Osteoblast (primary cell): ENCODE measurements at regions not wholly inside any gene's neighbourhood (a gene's known extent, or its start where the extent isn't known, plus 50 kb on each side); places are given as distances from the start of the nearest gene placed in this dataset.

Source experiments
- DNase-seq: peaks from one replicate; pipeline ENCODE4 v3.0.0; 2011; ENCODE audit warnings: low spot score, mixed read lengths; ENCODE audit not compliant: insufficient read length; ENCODE audit errors: missing footprints
- H2AFZ ChIP-seq: 2 replicates; pipeline ENCODE4 v1.6.0; 2011; ENCODE audit warnings: mild to moderate bottlenecking, low read length
- H3K27ac ChIP-seq: 2 replicates; pipeline ENCODE4 v1.5.1; 2011; ENCODE audit warnings: mild to moderate bottlenecking, low read depth, low read length, moderate library complexity
- H3K27me3 ChIP-seq: 2 replicates; pipeline ENCODE4 v1.6.0; 2012; ENCODE audit warnings: mild to moderate bottlenecking, control low read depth, inconsistent platforms, low read length, moderate library complexity; ENCODE audit not compliant: insufficient read depth
- H3K36me3 ChIP-seq: 2 replicates; pipeline ENCODE4 v1.5.1; 2011; ENCODE audit warnings: mild to moderate bottlenecking, low read length, control low read depth, moderate library complexity; ENCODE audit not compliant: insufficient read depth
- H3K4me1 ChIP-seq: 2 replicates; pipeline ENCODE4 v1.5.1; 2011; ENCODE audit warnings: mild to moderate bottlenecking, low read length, control low read depth, moderate library complexity; ENCODE audit not compliant: insufficient read depth
- H3K4me2 ChIP-seq: 2 replicates; pipeline ENCODE4 v1.6.0; 2011; ENCODE audit warnings: mild to moderate bottlenecking, low read length; ENCODE audit not compliant: insufficient read depth
- H3K4me3 ChIP-seq: fragments of 200-600 bp; sonication (generic); 3 replicates; pipeline ENCODE4 v1.5.1; 2012; ENCODE audit warnings: mild to moderate bottlenecking, low read length, inconsistent platforms; ENCODE audit not compliant: insufficient read depth
- H3K79me2 ChIP-seq: 2 replicates; pipeline ENCODE4 v1.6.0; 2012; ENCODE audit warnings: mild to moderate bottlenecking, low read length, control low read depth, inconsistent platforms; ENCODE audit not compliant: insufficient read depth
- H3K9me3 ChIP-seq: 2 replicates; pipeline ENCODE4 v1.5.1; 2011; ENCODE audit warnings: low read depth, low read length, control low read depth
- H4K20me1 ChIP-seq: 2 replicates; pipeline ENCODE4 v1.6.0; 2012; ENCODE audit warnings: mild to moderate bottlenecking, low read length, control low read depth; ENCODE audit not compliant: insufficient read depth
- TF ChIP-seq, protein P1 (sequence below): IDR thresholded peaks from 2 replicates; pipeline ENCODE4 v1.5.1; 2011; ENCODE audit warnings: mild to moderate bottlenecking, low read depth, low read length, moderate library complexity; ENCODE audit errors: extremely low read depth

DNA sequence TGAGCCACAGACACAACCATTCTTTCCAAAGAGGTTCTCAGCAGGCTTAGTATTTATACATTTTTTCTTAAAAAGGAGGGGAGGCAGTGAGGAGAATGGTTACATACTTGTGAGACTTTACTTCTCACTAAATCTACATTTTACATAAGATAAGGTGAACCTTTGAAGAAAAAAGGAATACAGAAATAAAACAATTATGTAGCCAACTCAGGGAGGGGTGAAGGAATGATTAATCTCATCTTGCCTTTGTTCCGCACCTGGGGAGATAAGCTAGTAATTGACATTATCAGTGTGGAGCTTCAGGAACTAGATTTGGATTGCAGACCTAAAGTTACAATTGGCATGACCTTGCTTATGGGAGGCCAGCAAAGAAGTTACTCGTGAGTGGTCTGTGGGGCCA, 221.8 kb upstream of the GGTLC1 start:
- no peak overlapping the region for H3K27ac ChIP-seq
- peaks cover 7% of the 10 kb centered on the region for H3K27me3 ChIP-seq
- no peaks in the 10 kb centered on the region for H3K9me3 ChIP-seq
- DNase-seq = no peak
- H3K4me3 ChIP-seq = no peak overlapping the region
- TF ChIP-seq, protein P1, sequence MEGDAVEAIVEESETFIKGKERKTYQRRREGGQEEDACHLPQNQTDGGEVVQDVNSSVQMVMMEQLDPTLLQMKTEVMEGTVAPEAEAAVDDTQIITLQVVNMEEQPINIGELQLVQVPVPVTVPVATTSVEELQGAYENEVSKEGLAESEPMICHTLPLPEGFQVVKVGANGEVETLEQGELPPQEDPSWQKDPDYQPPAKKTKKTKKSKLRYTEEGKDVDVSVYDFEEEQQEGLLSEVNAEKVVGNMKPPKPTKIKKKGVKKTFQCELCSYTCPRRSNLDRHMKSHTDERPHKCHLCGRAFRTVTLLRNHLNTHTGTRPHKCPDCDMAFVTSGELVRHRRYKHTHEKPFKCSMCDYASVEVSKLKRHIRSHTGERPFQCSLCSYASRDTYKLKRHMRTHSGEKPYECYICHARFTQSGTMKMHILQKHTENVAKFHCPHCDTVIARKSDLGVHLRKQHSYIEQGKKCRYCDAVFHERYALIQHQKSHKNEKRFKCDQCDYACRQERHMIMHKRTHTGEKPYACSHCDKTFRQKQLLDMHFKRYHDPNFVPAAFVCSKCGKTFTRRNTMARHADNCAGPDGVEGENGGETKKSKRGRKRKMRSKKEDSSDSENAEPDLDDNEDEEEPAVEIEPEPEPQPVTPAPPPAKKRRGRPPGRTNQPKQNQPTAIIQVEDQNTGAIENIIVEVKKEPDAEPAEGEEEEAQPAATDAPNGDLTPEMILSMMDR = no peak
- no peaks in the 10 kb centered on the region for H3K4me1 ChIP-seq
- no peaks in the 10 kb centered on the region for H4K20me1 ChIP-seq
- no peaks in the 10 kb centered on the region for H3K79me2 ChIP-seq
- no peaks in the 10 kb centered on the region for H3K36me3 ChIP-seq
- H2AFZ ChIP-seq = no peak overlapping the region
- H3K4me2 ChIP-seq = no peak overlapping the region

DNA sequence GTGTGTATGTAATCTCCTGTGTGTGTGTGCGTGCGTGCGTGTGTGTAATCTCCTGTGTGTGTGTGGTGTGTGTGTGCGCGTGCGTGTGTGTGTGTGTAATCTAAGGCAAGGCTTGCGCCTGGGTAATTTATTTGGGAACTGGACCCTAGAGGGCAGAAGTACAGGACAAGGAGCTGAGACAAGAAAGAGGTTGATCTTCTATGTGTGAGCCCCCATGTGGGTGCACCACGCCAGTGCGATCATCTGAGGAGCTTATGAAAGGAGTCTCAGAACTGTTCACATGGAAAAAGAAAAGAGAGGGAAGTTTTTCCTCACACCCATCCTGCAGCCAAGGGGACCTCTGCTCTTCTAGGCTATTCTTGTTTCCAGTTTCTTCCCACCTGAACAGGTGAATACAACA, 220.1 kb upstream of the GGTLC1 start:
- Histone ChIP-seq H3K4me2 (no peak overlapping the region), H4K20me1 (no peaks in the 10 kb centered on the region), H3K27ac (no peak overlapping the region), H3K4me3 (no peak overlapping the region), H2AFZ (no peak overlapping the region), H3K4me1 (no peaks in the 10 kb centered on the region), H3K9me3 (no peaks in the 10 kb centered on the region), H3K36me3 (no peaks in the 10 kb centered on the region), H3K27me3 (peaks cover 7% of the 10 kb centered on the region), H3K79me2 (no peaks in the 10 kb centered on the region)
- TF ChIP-seq, protein P1 = peak; percentile 10
- DNase-seq = no peak

DNA sequence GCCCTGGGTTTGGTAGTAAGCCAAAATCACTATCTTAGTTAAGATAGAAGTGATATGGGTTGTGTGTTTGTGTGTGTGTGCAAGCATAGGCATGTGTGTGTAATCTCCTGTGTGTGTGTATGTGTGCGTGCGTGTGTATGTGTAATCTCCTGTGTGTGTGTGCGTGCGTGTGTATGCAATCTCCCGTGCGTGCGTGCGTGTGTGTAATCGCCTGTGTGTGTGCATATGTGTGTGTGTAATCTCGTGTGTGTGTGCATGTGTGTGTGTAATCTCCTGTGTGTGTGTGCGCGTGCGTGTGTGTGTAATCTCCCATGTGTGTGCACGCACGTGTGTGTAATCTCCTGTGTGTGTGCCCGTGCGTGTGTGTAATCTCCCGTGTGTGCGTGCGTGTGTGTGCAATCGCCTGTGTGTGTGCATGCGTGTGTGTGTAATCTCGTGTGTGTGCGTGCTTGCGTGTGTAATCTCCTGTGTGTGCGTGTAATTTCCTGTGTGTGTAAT, 219.3 kb upstream of the GGTLC1 start:
- no peaks in the 10 kb centered on the region for H4K20me1 ChIP-seq
- H3K27ac ChIP-seq = no peak overlapping the region
- H3K36me3 ChIP-seq = no peaks in the 10 kb centered on the region
- peaks cover 3% of the 10 kb centered on the region for H3K27me3 ChIP-seq
- TF ChIP-seq, protein P1 = no peak
- H3K4me3 ChIP-seq = no peak overlapping the region
- no peak overlapping the region for H2AFZ ChIP-seq
- DNase-seq = no peak
- no peaks in the 10 kb centered on the region for H3K9me3 ChIP-seq
- no peak overlapping the region for H3K4me2 ChIP-seq
- H3K4me1 ChIP-seq = no peaks in the 10 kb centered on the region
- no peaks in the 10 kb centered on the region for H3K79me2 ChIP-seq

DNA sequence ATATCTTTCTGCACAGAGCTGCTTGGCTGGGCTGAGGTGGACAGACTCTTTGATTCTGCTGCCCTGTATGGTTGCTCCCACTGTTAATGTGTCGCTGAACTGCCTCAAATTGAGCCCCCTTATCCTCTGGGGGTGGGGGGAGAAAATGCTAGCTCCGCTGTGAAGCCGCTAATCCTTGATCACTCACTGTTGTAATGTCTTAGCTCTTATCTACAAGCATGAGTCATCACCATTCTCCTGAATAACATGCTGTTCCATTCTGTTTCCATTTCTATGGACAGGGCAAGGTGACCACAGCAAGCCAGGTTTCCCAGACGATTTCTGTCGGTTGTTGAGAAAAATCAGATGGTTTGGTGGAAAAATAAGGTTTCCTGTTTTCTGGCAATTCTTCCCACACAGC, 218.4 kb upstream of the GGTLC1 start:
- no peak overlapping the region for H3K27ac ChIP-seq
- TF ChIP-seq, protein P1 = no peak
- DNase-seq = no peak

More for the DNA sequence above, 218.4 kb upstream of the GGTLC1 start:
- no peaks in the 10 kb centered on the region for H3K79me2 ChIP-seq
- H3K36me3 ChIP-seq = no peaks in the 10 kb centered on the region
- H3K4me1 ChIP-seq = no peaks in the 10 kb centered on the region
- no peaks in the 10 kb centered on the region for H3K27me3 ChIP-seq
- no peaks in the 10 kb centered on the region for H3K9me3 ChIP-seq
- no peak overlapping the region for H3K4me2 ChIP-seq
- H4K20me1 ChIP-seq = no peaks in the 10 kb centered on the region
- H3K4me3 ChIP-seq = no peak overlapping the region
- H2AFZ ChIP-seq = no peak overlapping the region
